Right cardiac atrium (tissue), 5 donors: ENCODE measurements at regions not wholly inside any gene's neighbourhood (a gene's known extent, or its start where the extent isn't known, plus 50 kb on each side); places are given as distances from the start of the nearest gene placed in this dataset.
"Not testable (repeated sequence)": the region's sequence is repeated elsewhere in the genome, so short reads cannot be mapped to it uniquely, and the experiment has no call there.

Experiments
- ATAC-seq, 2 donors: fragments of 200-7000 bp; cut with Tn5 transposase; one replicate each; pipeline versions ENCODE4 v1.8.0 to v1.9.1; 2020; ENCODE audit warnings: moderate library complexity in 2 of 2, mild to moderate bottlenecking in 1 of 2
- DNase-seq, 3 donors: peaks; one replicate each; pipeline ENCODE4 v3.0.0-alpha.2; 2020
- H3K27ac ChIP-seq: one replicate; pipeline ENCODE4 v1.5.1; 2013; ENCODE audit warnings: mild to moderate bottlenecking, low read length, control low read depth, moderate library complexity
- H3K27me3 ChIP-seq: one replicate; pipeline ENCODE4 v1.6.1; 2013; ENCODE audit not compliant: control insufficient read depth, insufficient read depth
- H3K4me1 ChIP-seq: one replicate; pipeline ENCODE4 v1.6.1; 2013; ENCODE audit warnings: low read length; ENCODE audit not compliant: control insufficient read depth, insufficient read depth
- H3K4me3 ChIP-seq: one replicate; pipeline ENCODE4 v1.5.1; 2013; ENCODE audit warnings: low read length, control low read depth
- H3K9me3 ChIP-seq: one replicate; pipeline ENCODE4 v1.6.1; 2013; ENCODE audit warnings: low read length; ENCODE audit not compliant: control insufficient read depth
- WGBS: extraction: QIAGEN DNeasy Blood & Tissue Kit; methylation state at CpG from one replicate; pipeline ENCODE4 v1.1.7; 2013; 5-methylcytosine and 5-hydroxymethylcytosine counted together
- intact Hi-C, 4 donors: fragments of 100-400 bp; cut with DNase I; formaldehyde crosslinking; loops; one replicate each; pipeline versions ENCODE4 v1.11.0 to v1.14.0; 2022 to 2023
- donor health status: healthy with polysubstance abuse.
- donor health status: DM: no; HTN: yes; CAD: no.
- donor health status: DM: no; HTN: no; CAD: no.
- donor health status: DM: no; HTN: yes; CAD: no; lungs with severe emphysema.
- donor health status: DM: yes; HTN: yes; CAD: no.

DNA sequence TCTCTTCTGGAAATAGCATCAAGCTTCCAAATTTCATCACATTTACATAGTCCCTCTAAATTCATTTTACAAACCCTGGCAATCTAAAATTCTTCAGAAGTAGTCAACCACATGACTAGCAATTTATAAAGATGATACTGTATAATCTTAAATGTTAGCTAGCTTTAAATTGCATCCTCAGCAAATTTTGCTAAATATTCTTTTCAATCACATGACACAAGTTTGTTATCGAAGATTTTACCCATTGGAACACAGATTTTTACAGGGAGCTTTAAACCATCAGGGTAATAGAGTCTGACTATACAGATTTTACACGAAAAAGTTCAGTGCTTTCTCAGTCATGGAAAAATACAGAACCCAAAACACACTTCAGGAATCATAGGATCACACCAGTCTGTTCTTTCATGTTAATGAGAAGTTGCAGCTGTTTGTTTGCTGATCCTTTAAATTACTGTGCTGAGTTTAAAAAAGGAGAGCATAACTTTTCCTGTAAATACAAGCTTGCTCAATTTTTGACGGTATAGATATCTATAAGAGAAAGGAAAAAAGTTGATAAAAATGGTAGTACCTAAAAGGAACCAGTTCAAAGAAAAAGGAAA lies 445.8 kb upstream of the ADGRB3 start:
- ATAC-seq (no peak), DNase-seq (no peak)
- no peaks in the 10 kb centered on the region for H3K4me1 ChIP-seq
- WGBS: 51% methylated on average over 3 of the region's 3 CpGs
- H3K27ac ChIP-seq: no peak overlapping the region
- intact Hi-C loops: no loop called here
- H3K9me3 ChIP-seq: no peaks in the 10 kb centered on the region
- H3K4me3 ChIP-seq: no peak overlapping the region
- H3K27me3 ChIP-seq: no peaks in the 10 kb centered on the region

DNA sequence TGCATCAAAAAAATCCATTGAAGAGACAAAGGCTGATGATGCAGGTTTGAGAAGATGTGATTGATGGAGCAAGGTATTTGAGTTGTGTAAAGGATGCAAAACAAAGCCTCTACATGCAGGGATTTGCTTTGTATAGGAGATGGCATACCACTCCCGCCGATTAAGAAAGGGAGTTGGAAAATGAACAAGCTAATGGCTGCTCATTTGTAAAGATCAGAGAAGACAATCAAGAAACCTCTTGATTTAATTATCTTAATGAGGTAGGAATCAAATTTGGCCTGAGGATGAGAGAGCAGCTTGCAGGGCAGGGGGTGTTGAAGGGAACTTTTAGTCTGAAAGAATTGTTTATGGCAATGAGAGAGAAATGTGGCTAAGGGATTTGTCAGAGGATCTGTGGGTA lies 448.2 kb upstream of the ADGRB3 start:
- Histone ChIP-seq H3K4me3 (no peak overlapping the region), H3K4me1 (no peaks in the 10 kb centered on the region), H3K27me3 (no peaks in the 10 kb centered on the region), H3K27ac (no peak overlapping the region), H3K9me3 (no peaks in the 10 kb centered on the region)
- intact Hi-C loops: no loop called here
- DNase-seq: no peak
- ATAC-seq: no peak
- WGBS: 94% methylated on average over 2 of the region's 2 CpGs

DNA sequence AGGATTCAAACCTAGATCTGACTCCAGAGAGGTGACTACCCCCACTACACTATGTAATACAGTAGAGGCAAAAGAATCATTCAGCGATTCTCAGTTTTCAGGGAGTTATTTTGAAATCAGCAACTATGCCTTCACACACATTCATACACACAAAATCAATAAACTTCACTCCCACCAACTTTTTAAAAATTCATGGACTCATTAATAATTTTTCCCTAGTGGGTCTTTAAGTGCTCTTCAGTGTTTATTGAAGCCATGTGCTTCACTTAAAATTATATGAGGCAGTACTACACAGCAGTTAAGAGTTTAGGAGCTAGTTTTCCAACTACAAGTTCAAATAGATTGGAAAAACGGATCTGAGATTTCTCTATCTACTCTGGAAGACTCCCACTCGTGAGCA lies 452.7 kb upstream of the ADGRB3 start:
- Histone ChIP-seq H3K4me3 (no peak overlapping the region), H3K9me3 (no peaks in the 10 kb centered on the region), H3K27ac (no peak overlapping the region), H3K4me1 (no peaks in the 10 kb centered on the region), H3K27me3 (no peaks in the 10 kb centered on the region)
- intact Hi-C loops: no loop called here
- no peak for DNase-seq
- 48% methylated on average over 3 of the region's 3 CpGs for WGBS
- no peak for ATAC-seq

DNA sequence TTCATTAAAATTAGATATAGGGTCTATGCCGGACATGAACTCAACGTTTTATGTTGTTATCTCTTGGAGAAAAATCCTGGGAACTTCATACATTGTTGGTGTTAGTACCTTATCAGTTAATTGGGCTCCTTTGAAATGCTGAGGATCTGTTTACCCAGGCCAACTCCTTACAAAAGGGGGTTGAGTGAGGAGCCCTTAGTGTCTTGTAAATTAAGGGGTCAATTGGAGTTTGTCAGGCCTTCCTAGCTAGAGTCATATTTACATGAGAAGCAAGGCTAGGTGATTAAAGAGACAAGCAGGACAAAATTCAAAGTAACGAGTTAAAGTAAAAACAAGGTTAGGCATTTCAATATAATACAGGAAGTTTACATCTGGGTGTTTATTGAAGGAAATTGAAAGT lies 454.1 kb upstream of the ADGRB3 start:
- DNase-seq, H3K9me3 ChIP-seq, H3K27me3 ChIP-seq, intact Hi-C loops, H3K27ac ChIP-seq, H3K4me3 ChIP-seq, H3K4me1 ChIP-seq, ATAC-seq: not testable (repeated sequence)
- 42% methylated on average over 3 of the region's 3 CpGs for WGBS

DNA sequence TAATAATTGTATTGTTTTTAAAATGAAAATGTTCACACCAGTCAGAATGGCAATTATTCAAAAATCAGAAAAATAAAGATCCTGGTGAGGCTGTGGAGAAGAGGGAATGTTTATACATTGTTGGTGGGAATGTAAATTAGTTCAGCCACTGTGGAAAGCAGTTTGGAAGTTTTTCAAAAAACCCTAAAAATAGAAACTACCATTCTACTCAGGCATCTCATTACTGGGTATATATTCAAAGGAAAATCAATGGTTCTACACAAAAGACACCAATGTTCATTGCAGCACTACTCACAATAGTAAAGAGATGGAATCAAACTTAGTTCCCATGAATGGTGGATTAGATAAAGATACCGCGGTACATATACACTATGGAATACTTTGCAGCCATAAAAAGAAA lies 461.5 kb upstream of the ADGRB3 start:
- DNase-seq (no peak), ATAC-seq (no peak)
- H3K9me3 ChIP-seq: no peaks in the 10 kb centered on the region
- intact Hi-C loops: no loop called here
- WGBS: 82% methylated on average over 2 of the region's 2 CpGs
- no peaks in the 10 kb centered on the region for H3K4me1 ChIP-seq
- no peaks in the 10 kb centered on the region for H3K27me3 ChIP-seq
- H3K4me3 ChIP-seq: no peak overlapping the region
- H3K27ac ChIP-seq: no peak overlapping the region

DNA sequence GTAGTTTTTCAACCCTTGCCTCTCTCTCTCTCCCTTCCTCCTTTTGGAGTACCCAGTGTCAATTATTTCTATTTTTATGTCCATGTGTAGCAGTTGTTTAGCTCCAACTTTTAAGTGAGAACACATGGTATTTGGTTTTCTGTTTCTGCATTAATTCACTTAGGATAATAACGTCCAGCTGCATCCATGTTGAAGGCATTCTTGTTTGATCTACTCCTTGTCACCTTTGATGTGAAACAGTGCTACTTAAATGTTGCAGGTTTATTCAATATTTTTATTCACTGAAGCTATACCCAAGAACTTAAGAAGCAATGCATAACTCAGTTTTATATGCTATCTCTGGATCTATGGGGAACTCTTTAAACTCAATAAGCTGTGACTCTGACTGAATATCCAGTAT lies 465.2 kb upstream of the ADGRB3 start:
- intact Hi-C loops: no loop called here
- no peaks in the 10 kb centered on the region for H3K9me3 ChIP-seq
- H3K4me1 ChIP-seq: no peaks in the 10 kb centered on the region
- DNase-seq: no peak
- no peak for ATAC-seq
- H3K27ac ChIP-seq: no peak overlapping the region
- H3K27me3 ChIP-seq: no peaks in the 10 kb centered on the region
- WGBS: 55% methylated on average over 1 of the region's 1 CpG
- H3K4me3 ChIP-seq: no peak overlapping the region

DNA sequence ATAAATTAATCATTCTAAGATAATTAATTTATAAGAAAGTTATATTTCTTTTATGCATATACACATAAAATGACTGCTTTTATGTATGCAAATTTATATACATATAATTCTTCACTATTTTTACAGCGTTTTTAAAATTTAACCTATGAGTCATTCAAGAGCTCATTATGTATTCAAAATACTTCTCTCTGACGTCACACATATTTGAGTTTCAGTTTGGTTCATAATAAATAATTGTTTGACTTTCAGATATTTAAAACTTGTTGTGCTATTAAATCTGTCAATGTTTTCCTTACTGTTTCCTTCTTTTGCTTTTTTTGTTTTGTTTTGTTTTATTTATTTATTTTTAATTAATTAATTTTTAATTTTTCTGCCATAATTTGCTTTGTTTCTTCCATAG lies 467.5 kb upstream of the ADGRB3 start:
- intact Hi-C loops: no loop called here
- Histone ChIP-seq H3K9me3 (no peaks in the 10 kb centered on the region), H3K4me1 (no peaks in the 10 kb centered on the region), H3K4me3 (no peak overlapping the region), H3K27ac (no peak overlapping the region), H3K27me3 (no peaks in the 10 kb centered on the region)
- no peak for ATAC-seq
- WGBS: 62% methylated on average over 2 of the region's 2 CpGs
- DNase-seq: no peak

DNA sequence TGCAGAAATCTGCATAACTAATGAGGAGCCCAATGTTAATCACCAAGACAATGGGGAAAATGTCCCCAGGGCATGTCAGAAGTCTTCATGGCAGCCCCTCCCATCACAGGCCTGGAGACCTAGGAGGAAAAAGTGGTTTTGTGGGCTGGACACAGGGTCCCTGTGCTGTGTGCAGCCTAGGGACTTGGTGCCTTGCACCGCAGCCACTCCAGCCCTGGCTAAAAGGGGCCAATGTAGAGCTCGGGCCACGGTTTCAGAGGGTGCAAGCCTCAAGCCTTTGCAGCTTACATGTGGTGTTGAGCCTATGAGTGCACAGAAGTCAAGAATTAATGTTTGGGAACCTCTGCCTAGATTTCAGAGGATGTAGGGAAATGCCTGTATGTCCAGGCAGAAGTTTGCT lies 474.3 kb upstream of the ADGRB3 start:
- H3K4me1 ChIP-seq, intact Hi-C loops, H3K4me3 ChIP-seq, H3K27ac ChIP-seq, H3K27me3 ChIP-seq, H3K9me3 ChIP-seq, ATAC-seq: not testable (repeated sequence)
- 84% methylated on average over 3 of the region's 3 CpGs for WGBS
- DNase-seq: peak in 1 of 3 donors; percentile 20

DNA sequence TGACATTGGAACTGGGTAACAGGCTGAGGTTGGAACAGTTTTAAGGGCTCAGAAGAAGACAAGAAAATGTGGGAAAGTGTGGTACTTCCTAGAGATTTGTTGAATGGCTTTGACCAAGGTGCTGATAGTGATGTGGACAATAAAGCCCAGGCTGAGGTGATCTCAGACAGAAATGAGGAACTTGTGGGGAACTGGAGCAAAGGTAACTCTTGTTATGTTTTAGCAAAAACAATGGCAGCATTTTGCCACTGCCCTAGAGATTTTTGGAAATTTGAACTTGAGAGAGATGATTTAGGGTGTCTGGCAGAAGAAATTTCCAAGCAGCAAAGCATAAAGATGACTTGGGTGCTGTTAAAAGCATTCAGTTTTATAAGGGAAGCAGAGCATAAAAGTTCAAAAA lies 474.7 kb upstream of the ADGRB3 start:
- intact Hi-C loops: no loop called here
- no peak overlapping the region for H3K4me3 ChIP-seq
- ATAC-seq (no peak), DNase-seq (no peak)
- no peaks in the 10 kb centered on the region for H3K9me3 ChIP-seq
- H3K27ac ChIP-seq: no peak overlapping the region
- H3K4me1 ChIP-seq: no peaks in the 10 kb centered on the region
- H3K27me3 ChIP-seq: no peaks in the 10 kb centered on the region

DNA sequence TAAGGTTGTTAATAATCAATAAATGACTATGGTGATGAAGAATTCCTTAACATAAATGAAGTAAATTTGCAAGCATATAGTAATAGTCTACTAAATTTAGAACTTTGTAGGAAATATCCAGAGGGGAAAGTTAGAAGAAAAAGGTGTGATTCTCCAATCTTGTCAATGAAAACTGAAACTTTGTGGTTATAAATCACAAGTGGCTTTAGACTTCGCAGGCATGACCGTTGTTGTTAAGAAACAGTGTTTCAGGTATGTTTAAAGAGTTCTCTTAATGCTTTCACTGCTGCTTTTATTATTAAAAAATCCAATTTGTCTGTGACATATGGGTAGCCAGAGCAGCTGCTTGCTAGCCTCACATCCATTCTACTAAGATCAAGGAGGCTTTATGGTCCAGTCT lies 475.6 kb upstream of the ADGRB3 start:
- DNase-seq (no peak), ATAC-seq (no peak)
- no peaks in the 10 kb centered on the region for H3K27me3 ChIP-seq
- H3K4me3 ChIP-seq: no peak overlapping the region
- H3K4me1 ChIP-seq: no peaks in the 10 kb centered on the region
- WGBS: 82% methylated on average over 2 of the region's 2 CpGs
- H3K27ac ChIP-seq: no peak overlapping the region
- intact Hi-C loops: no loop called here
- H3K9me3 ChIP-seq: no peaks in the 10 kb centered on the region

DNA sequence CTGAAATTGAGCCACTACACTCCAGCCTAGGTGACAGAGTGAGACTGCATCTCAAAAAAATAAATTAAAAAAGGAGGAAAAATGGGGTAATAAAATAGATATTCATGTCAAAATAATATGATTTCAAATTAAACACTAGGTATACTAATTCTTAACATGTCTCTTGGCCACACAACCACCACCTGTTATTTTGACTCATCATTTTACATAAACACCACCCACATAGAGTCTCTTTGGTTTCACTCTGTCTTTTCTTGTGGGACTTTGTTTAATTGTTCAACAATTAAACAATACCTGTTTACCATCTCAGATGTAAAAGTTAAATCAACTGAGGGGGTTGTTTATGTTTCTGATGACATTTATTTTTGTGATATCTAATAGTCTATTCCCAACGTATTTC lies 476.8 kb upstream of the ADGRB3 start:
- intact Hi-C loops: no loop called here
- ATAC-seq (no peak), DNase-seq (no peak)
- Histone ChIP-seq H3K9me3 (no peaks in the 10 kb centered on the region), H3K27me3 (no peaks in the 10 kb centered on the region), H3K27ac (no peak overlapping the region), H3K4me3 (no peak overlapping the region), H3K4me1 (no peaks in the 10 kb centered on the region)
- WGBS: 32% methylated on average over 1 of the region's 1 CpG

DNA sequence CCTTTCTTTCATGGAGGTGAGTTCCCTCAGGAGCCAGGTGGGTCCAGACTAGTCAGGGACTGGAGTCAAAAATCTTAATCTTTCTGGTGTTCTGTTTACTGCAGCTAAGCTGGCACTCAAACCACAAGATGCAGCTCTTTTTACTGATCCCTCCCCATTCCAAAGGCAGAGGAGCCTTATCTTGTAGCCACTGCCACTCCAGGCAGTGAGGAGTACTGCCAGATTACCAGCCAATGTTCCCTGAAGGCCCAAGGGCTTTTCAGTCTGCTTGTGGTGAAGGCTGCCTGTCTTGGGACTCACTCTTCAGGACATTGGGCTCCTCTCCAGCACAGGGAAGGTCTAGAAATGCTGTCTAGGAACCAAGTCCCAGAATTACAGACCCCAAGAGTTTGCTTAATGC lies 490.4 kb upstream of the ADGRB3 start:
- no peak for ATAC-seq
- intact Hi-C loops: no loop called here

More for the DNA sequence above, 490.4 kb upstream of the ADGRB3 start:
- DNase-seq: no peak
- Histone ChIP-seq H3K27me3 (no peaks in the 10 kb centered on the region), H3K9me3 (no peaks in the 10 kb centered on the region), H3K4me1 (no peaks in the 10 kb centered on the region), H3K27ac (no peak overlapping the region), H3K4me3 (no peak overlapping the region)
